PC-3 (cell line): ENCODE measurements at regions not wholly inside any gene's neighbourhood (a gene's known extent, or its start where the extent isn't known, plus 50 kb on each side); places are given as distances from the start of the nearest gene placed in this dataset.

Source experiments
- ATAC-seq: fragments of 200-7000 bp; cut with Tn5 transposase; 2 replicates; pipeline ENCODE4 v1.9.1; 2020; ENCODE audit warnings: mild to moderate bottlenecking, moderate library complexity
- BruUV-seq: library from RNA; stranded (reverse); fragments of 400-500 nt; replicated peaks from 2 replicates; lab custom pipeline; 2021; lab: Mats Ljungman, UMichigan
- CTCF ChIA-PET: fragments of 300-600 bp; sonication (Branson Sonifier 250); formaldehyde crosslinking; loops from one replicate; lab custom pipeline; 2022; ENCODE audit warnings: antibody characterized with exemption; lab: Charles Lee
- POLR2A ChIA-PET: fragments of 300-600 bp; sonication (Branson Sonifier 250); formaldehyde crosslinking; loops from one replicate; lab custom pipeline; 2022; ENCODE audit warnings: antibody characterized with exemption; ENCODE audit not compliant: unreplicated experiment; lab: Charles Lee
- DNase-seq: peaks from one replicate; pipeline ENCODE4 v3.0.0-alpha.2; 2015
- H2AFZ ChIP-seq: fragments of 300-600 bp; sonication (generic); 2 replicates; pipeline ENCODE4 v1.6.0; 2016; ENCODE audit warnings: antibody characterized with exemption, low read length
- H3F3A ChIP-seq: fragments of 300-600 bp; sonication (generic); one replicate; pipeline ENCODE4 v1.6.0; 2017; ENCODE audit warnings: antibody characterized with exemption, low read length, control low read depth, mild to moderate bottlenecking; ENCODE audit not compliant: unreplicated experiment
- H3K27ac ChIP-seq: fragments of 300-600 bp; sonication (generic); 2 replicates; pipeline ENCODE4 v1.5.1; 2016; ENCODE audit warnings: mild to moderate bottlenecking, low read length
- H3K27me3 ChIP-seq: fragments of 300-600 bp; sonication (generic); 2 replicates; pipeline ENCODE4 v1.6.1; 2016; ENCODE audit warnings: low read length, mixed read lengths
- H3K36me3 ChIP-seq: fragments of 300-600 bp; sonication (generic); 2 replicates; pipeline ENCODE4 v1.6.1; 2016; ENCODE audit warnings: low read depth, mixed run types, low read length, mixed read lengths
- H3K4me1 ChIP-seq: fragments of 300-600 bp; sonication (generic); 2 replicates; pipeline ENCODE4 v1.5.1; 2016; ENCODE audit warnings: low read length; ENCODE audit not compliant: insufficient read depth
- H3K4me2 ChIP-seq: fragments of 300-600 bp; sonication (generic); 2 replicates; pipeline ENCODE4 v1.6.0; 2016; ENCODE audit warnings: low read length
- H3K4me3 ChIP-seq: fragments of 300-600 bp; sonication (generic); 2 replicates; pipeline ENCODE4 v1.5.1; 2016; ENCODE audit warnings: mild to moderate bottlenecking, low read length, mixed read lengths
- H3K79me2 ChIP-seq: fragments of 300-600 bp; sonication (generic); 2 replicates; pipeline ENCODE4 v1.6.1; 2017; ENCODE audit warnings: low read length, mixed read lengths
- H3K9ac ChIP-seq: fragments of 300-600 bp; sonication (generic); 2 replicates; pipeline ENCODE4 v1.6.0; 2016; ENCODE audit warnings: mild to moderate bottlenecking, low read length
- H3K9me2 ChIP-seq: fragments of 300-600 bp; sonication (generic); replicated peaks from 2 replicates; pipeline ENCODE4 v1.6.1; 2016; ENCODE audit warnings: mixed run types, low read length, mixed read lengths
- H3K9me3 ChIP-seq: fragments of 300-600 bp; sonication (generic); 2 replicates; pipeline ENCODE4 v1.6.1; 2016; ENCODE audit warnings: low read length, mixed read lengths
- H4K20me1 ChIP-seq: fragments of 300-600 bp; sonication (generic); 2 replicates; pipeline ENCODE4 v1.6.1; 2016; ENCODE audit warnings: low read length, mixed read lengths
- CTCF ChIP-seq: fragments of 300-600 bp; sonication (generic); conservative IDR thresholded peaks from 2 replicates; pipeline ENCODE4 v1.5.1; 2017; ENCODE audit warnings: antibody characterized with exemption, low read depth, mild to moderate bottlenecking, low read length
- EZH2 ChIP-seq: fragments of 300-600 bp; sonication (generic); IDR thresholded peaks from one replicate; pipeline ENCODE4 v1.6.1; 2017; ENCODE audit warnings: antibody characterized with exemption, mild to moderate bottlenecking, low read length; ENCODE audit not compliant: unreplicated experiment
- EZH2phosphoT487 ChIP-seq: fragments of 300-600 bp; sonication (generic); IDR thresholded peaks from 2 replicates; pipeline ENCODE4 v1.6.1; 2018; ENCODE audit warnings: mild to moderate bottlenecking, antibody characterized with exemption, low read length, borderline replicate concordance
- intact Hi-C: fragments of 100-400 bp; cut with micrococcal nuclease; formaldehyde crosslinking; loops from 2 replicates; pipeline ENCODE4 v1.9.0; 2023

GRCh38 chr22:22954656-22955055 lies 67.0 kb downstream of the IGLL5 start:
- no peaks in the 10 kb centered on the region for H4K20me1 ChIP-seq
- H3K4me2 ChIP-seq, result no peak overlapping the region
- intact Hi-C loops, result loop anchor here (5.0 kb wide), 3 partner anchors 167 to 492 kb away; no protein-coding TSS in a partner anchor
- peaks cover 25% of the 10 kb centered on the region for H3K27me3 ChIP-seq
- no TSS peak for BruUV-seq
- no peaks in the 10 kb centered on the region for H3K4me1 ChIP-seq
- TF ChIP-seq EZH2, result no peak
- peak; percentile 55 for TF ChIP-seq CTCF
- CTCF ChIA-PET, result interaction anchor here (0.6 to 0.7 kb wide), 3 partner anchors 134 to 192 kb away, joined by 4 to 10 read pairs (median 4); no protein-coding TSS in a partner anchor
- peak; percentile 40 for DNase-seq
- no peaks in the 10 kb centered on the region for H3K9me2 ChIP-seq
- POLR2A ChIA-PET, result no interaction called here
- no peak overlapping the region for H3K4me3 ChIP-seq
- H3K79me2 ChIP-seq, result no peaks in the 10 kb centered on the region
- H3K9ac ChIP-seq, result no peak overlapping the region
- H3K27ac ChIP-seq, result no peak overlapping the region
- ATAC-seq, result no peak
- H3K9me3 ChIP-seq, result no peaks in the 10 kb centered on the region
- H2AFZ ChIP-seq, result no peak overlapping the region
- H3K36me3 ChIP-seq, result no peaks in the 10 kb centered on the region; the same call in 1 of the 2 replicates
- H3F3A ChIP-seq, result no peaks in the 10 kb centered on the region

- ChIA-PET CTCF (interaction anchor here (0.6 to 0.7 kb wide), 2 partner anchors 133 to 183 kb away, joined by 4 to 10 read pairs; no protein-coding TSS in a partner anchor), POLR2A (no interaction called here)
- no peaks in the 10 kb centered on the region; the same call in 1 of the 2 replicates for H3K36me3 ChIP-seq
- H3K9me2 ChIP-seq, result no peaks in the 10 kb centered on the region
- peaks cover 25% of the 10 kb centered on the region for H3K27me3 ChIP-seq
- no peaks in the 10 kb centered on the region for H3K4me1 ChIP-seq
- H3K27ac ChIP-seq, result no peak overlapping the region
- no peak overlapping the region for H3K4me3 ChIP-seq
- H3K4me2 ChIP-seq, result no peak overlapping the region
- H3K9me3 ChIP-seq, result no peaks in the 10 kb centered on the region
- ATAC-seq (no peak), DNase-seq (no peak)
- no peaks in the 10 kb centered on the region for H4K20me1 ChIP-seq
- no peaks in the 10 kb centered on the region for H3K79me2 ChIP-seq
- H3F3A ChIP-seq, result no peaks in the 10 kb centered on the region
- no TSS peak for BruUV-seq
- TF ChIP-seq EZH2phosphoT487 (no peak), CTCF (no peak), EZH2 (no peak)
- H3K9ac ChIP-seq, result no peak overlapping the region
- intact Hi-C loops, result loop anchor here (5.0 kb wide), 3 partner anchors 168 to 493 kb away; no protein-coding TSS in a partner anchor
- H2AFZ ChIP-seq, result no peak overlapping the region
Measured at GRCh38 chr22:22955276-22955798, 67.7 kb downstream of the IGLL5 start.

GRCh38 chr22:22955866-22956535 lies 68.4 kb downstream of the IGLL5 start:
- no peaks in the 10 kb centered on the region; the same call in 1 of the 2 replicates for H3K36me3 ChIP-seq
- no peak overlapping the region for H3K27ac ChIP-seq
- POLR2A ChIA-PET, result no interaction called here
- peak; percentile 90 for ATAC-seq
- no peaks in the 10 kb centered on the region for H3K9me3 ChIP-seq
- no peak overlapping the region for H2AFZ ChIP-seq
- CTCF ChIA-PET, result no interaction called here
- no peaks in the 10 kb centered on the region for H3K4me1 ChIP-seq
- no peak overlapping the region for H3K4me3 ChIP-seq
- H3K27me3 ChIP-seq, result peaks cover 25% of the 10 kb centered on the region
- H4K20me1 ChIP-seq, result no peaks in the 10 kb centered on the region
- TF ChIP-seq EZH2phosphoT487, result no peak
- TF ChIP-seq CTCF, result peak; percentile 73
- H3F3A ChIP-seq, result no peaks in the 10 kb centered on the region
- intact Hi-C loops, result loop anchor here (1.0 to 5.0 kb wide), 5 partner anchors 107 to 494 kb away; no protein-coding TSS in a partner anchor
- peak; percentile 68 for DNase-seq
- no peaks in the 10 kb centered on the region for H3K9me2 ChIP-seq
- H3K79me2 ChIP-seq, result no peaks in the 10 kb centered on the region
- H3K9ac ChIP-seq, result no peak overlapping the region
- no peak overlapping the region for H3K4me2 ChIP-seq
- no TSS peak for BruUV-seq
